Stomach (tissue), 4 donors: ENCODE measurements at regions not wholly inside any gene's neighbourhood (a gene's known extent, or its start where the extent isn't known, plus 50 kb on each side); places are given as distances from the start of the nearest gene placed in this dataset.

Experiments
- CTCF ChIP-seq, 7 experiments: fragments of 450-650 bp in 4 of 7; fragments of 200-600 bp in 3 of 7; sonication (generic) in 3 of 7; IDR thresholded peaks; one replicate each; pipeline ENCODE4 v1.5.1; 2016 to 2019; ENCODE audit warnings: antibody characterized with exemption in 7 of 7, control low read depth in 2 of 7, mild to moderate bottlenecking in 1 of 7
- EP300 ChIP-seq: sonication (generic); formaldehyde crosslinking; IDR thresholded peaks from one replicate; pipeline ENCODE4 v1.6.1; 2017; ENCODE audit warnings: antibody characterized with exemption
- POLR2A ChIP-seq, 4 donors: fragments of 450-650 bp; IDR thresholded peaks; one replicate each; pipeline ENCODE4 v1.6.1; 2016; ENCODE audit warnings: antibody characterized with exemption in 4 of 4, control low read depth in 2 of 4, mild to moderate bottlenecking in 1 of 4, moderate library complexity in 1 of 4
- POLR2AphosphoS5 ChIP-seq, 3 donors: sonication (generic); formaldehyde crosslinking; IDR thresholded peaks; one replicate each; pipeline ENCODE4 v1.6.1; 2016; ENCODE audit warnings: antibody characterized with exemption in 3 of 3

- TF ChIP-seq CTCF (IDR thresholded peaks at IDR 0.05): no peak
- TF ChIP-seq EP300: no peak
- TF ChIP-seq POLR2AphosphoS5 (IDR thresholded peaks at IDR 0.05): no peak
- TF ChIP-seq POLR2A (IDR thresholded peaks at IDR 0.05): no peak
Measured at GRCh38 chr1:238582816-238583215, 692.1 kb upstream of the ZP4 start.
